GM19240 (cell line): ENCODE measurements at regions not wholly inside any gene's neighbourhood (a gene's known extent, or its start where the extent isn't known, plus 50 kb on each side); places are given as distances from the start of the nearest gene placed in this dataset.

ENCODE experiments used
- DNase-seq: peaks from one replicate; pipeline ENCODE4 v3.0.0; 2011; ENCODE audit warnings: low spot score; ENCODE audit not compliant: insufficient read length

- DNase-seq, result no peak
These were observed 97.2 kb upstream of the KCNK1 start for GRCh38 chr1:233516732-233517131.

- DNase-seq, result no peak
These were observed 95.6 kb upstream of the KCNK1 start for GRCh38 chr1:233518344-233518743.

- DNase-seq, result no peak
These were observed 93.4 kb upstream of the KCNK1 start for GRCh38 chr1:233520261-233521191.

- DNase-seq, result no peak
These were observed 90.9 kb upstream of the KCNK1 start for GRCh38 chr1:233523047-233523446.

- no peak for DNase-seq
These were observed 86.1 kb upstream of the KCNK1 start for GRCh38 chr1:233527818-233528217.

GRCh38 chr1:233530665-233531386, 83.1 kb upstream of the KCNK1 start:
- DNase-seq, result no peak

GRCh38 chr1:233540816-233541215, 73.1 kb upstream of the KCNK1 start:
- DNase-seq, result no peak

GRCh38 chr1:233543338-233544255, 70.3 kb upstream of the KCNK1 start:
- no peak for DNase-seq

- DNase-seq, result no peak
These were observed 69.6 kb upstream of the KCNK1 start for GRCh38 chr1:233544304-233544703.

- no peak for DNase-seq
These were observed 66.2 kb upstream of the KCNK1 start for GRCh38 chr1:233547726-233548125.

GRCh38 chr1:233549404-233549803, 64.5 kb upstream of the KCNK1 start:
- no peak for DNase-seq

- DNase-seq, result no peak
These were observed 64.0 kb upstream of the KCNK1 start for GRCh38 chr1:233549917-233550316.

GRCh38 chr1:233554037-233554436, 59.9 kb upstream of the KCNK1 start:
- DNase-seq, result no peak

GRCh38 chr1:233561708-233562426, 52.0 kb upstream of the KCNK1 start:
- DNase-seq, result no peak
